ENCODE measurements at regions not wholly inside any gene's neighbourhood (a gene's known extent, or its start where the extent isn't known, plus 50 kb on each side); places are given as distances from the start of the nearest gene placed in this dataset.

GRCh38 chr7:46953008-46953407 lies 628.9 kb downstream of the TNS3 start:
- no peak overlapping the region for H3K27ac ChIP-seq (ENCODE audit: low read depth)
- Mint-ChIP-seq H3K27ac (no peak overlapping the region), H3K36me3 (ENCODE audit: low read depth) (no peaks in the 10 kb centered on the region), H3K9me3 (no peaks in the 10 kb centered on the region), H3K27me3 (ENCODE audit: insufficient read depth, low read depth, poor library complexity) (no peaks in the 10 kb centered on the region), H3K4me3 (no peak overlapping the region), H3K4me1 (no peaks in the 10 kb centered on the region; the same call in 2 of the 3 replicates)
- H3K4me2 ChIP-seq: no peak overlapping the region
- no peaks in the 10 kb centered on the region for H3K36me3 ChIP-seq (ENCODE audit: insufficient read depth)
- H3K9me2 ChIP-seq (ENCODE audit: insufficient read depth): peaks cover 5% of the 10 kb centered on the region; the same call in 1 of the 2 replicates
- no peaks in the 10 kb centered on the region for H3K27me3 ChIP-seq (ENCODE audit: insufficient read depth)
- no peaks in the 10 kb centered on the region for H3F3A ChIP-seq (replicated peaks; ENCODE audit: low read depth)
- H2AFZ ChIP-seq: no peak overlapping the region
- no peak for ATAC-seq
- TF ChIP-seq CREB1 (CRISPR knock-in tag; IDR thresholded peaks at IDR 0.05; ENCODE audit: low read depth): no peak
- no peaks in the 10 kb centered on the region for H3K4me1 ChIP-seq (ENCODE audit: insufficient read depth)
- H3K4me3 ChIP-seq: no peak overlapping the region
- no peak for DNase-seq (ENCODE audit: low spot score)
- no peaks in the 10 kb centered on the region for H4K20me1 ChIP-seq (replicated peaks; ENCODE audit: insufficient read depth)
- H3K79me2 ChIP-seq (replicated peaks; ENCODE audit: insufficient read depth): no peaks in the 10 kb centered on the region

GRCh38 chr7:46949270-46949931 lies 632.5 kb downstream of the TNS3 start:
- Histone ChIP-seq H3K79me2 (replicated peaks; ENCODE audit: insufficient read depth) (no peaks in the 10 kb centered on the region), H3K27me3 (ENCODE audit: insufficient read depth) (no peaks in the 10 kb centered on the region), H3K9me2 (ENCODE audit: insufficient read depth) (peaks cover 5% of the 10 kb centered on the region; the same call in 1 of the 2 replicates), H3K4me1 (ENCODE audit: insufficient read depth) (no peaks in the 10 kb centered on the region), H3K36me3 (ENCODE audit: insufficient read depth) (no peaks in the 10 kb centered on the region), H3K27ac (ENCODE audit: low read depth) (no peak overlapping the region), H2AFZ (no peak overlapping the region), H3K4me2 (no peak overlapping the region), H3K4me3 (no peak overlapping the region), H4K20me1 (replicated peaks; ENCODE audit: insufficient read depth) (no peaks in the 10 kb centered on the region), H3F3A (replicated peaks; ENCODE audit: low read depth) (no peaks in the 10 kb centered on the region)
- Mint-ChIP-seq H3K9me3 (no peaks in the 10 kb centered on the region), H3K4me1 (no peaks in the 10 kb centered on the region), H3K36me3 (ENCODE audit: low read depth) (no peaks in the 10 kb centered on the region), H3K27ac (no peak overlapping the region), H3K27me3 (ENCODE audit: insufficient read depth, low read depth, poor library complexity) (peaks cover 5% of the 10 kb centered on the region), H3K4me3 (no peak overlapping the region)
- TF ChIP-seq POLR2AphosphoS5 (IDR thresholded peaks at IDR 0.05; ENCODE audit: low read depth): no peak
- no peak for TF ChIP-seq ZNF331 (CRISPR knock-in tag; IDR thresholded peaks at IDR 0.05; ENCODE audit: low read depth)
- TF ChIP-seq, protein P1, sequence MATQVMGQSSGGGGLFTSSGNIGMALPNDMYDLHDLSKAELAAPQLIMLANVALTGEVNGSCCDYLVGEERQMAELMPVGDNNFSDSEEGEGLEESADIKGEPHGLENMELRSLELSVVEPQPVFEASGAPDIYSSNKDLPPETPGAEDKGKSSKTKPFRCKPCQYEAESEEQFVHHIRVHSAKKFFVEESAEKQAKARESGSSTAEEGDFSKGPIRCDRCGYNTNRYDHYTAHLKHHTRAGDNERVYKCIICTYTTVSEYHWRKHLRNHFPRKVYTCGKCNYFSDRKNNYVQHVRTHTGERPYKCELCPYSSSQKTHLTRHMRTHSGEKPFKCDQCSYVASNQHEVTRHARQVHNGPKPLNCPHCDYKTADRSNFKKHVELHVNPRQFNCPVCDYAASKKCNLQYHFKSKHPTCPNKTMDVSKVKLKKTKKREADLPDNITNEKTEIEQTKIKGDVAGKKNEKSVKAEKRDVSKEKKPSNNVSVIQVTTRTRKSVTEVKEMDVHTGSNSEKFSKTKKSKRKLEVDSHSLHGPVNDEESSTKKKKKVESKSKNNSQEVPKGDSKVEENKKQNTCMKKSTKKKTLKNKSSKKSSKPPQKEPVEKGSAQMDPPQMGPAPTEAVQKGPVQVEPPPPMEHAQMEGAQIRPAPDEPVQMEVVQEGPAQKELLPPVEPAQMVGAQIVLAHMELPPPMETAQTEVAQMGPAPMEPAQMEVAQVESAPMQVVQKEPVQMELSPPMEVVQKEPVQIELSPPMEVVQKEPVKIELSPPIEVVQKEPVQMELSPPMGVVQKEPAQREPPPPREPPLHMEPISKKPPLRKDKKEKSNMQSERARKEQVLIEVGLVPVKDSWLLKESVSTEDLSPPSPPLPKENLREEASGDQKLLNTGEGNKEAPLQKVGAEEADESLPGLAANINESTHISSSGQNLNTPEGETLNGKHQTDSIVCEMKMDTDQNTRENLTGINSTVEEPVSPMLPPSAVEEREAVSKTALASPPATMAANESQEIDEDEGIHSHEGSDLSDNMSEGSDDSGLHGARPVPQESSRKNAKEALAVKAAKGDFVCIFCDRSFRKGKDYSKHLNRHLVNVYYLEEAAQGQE (IDR thresholded peaks at IDR 0.05; ENCODE audit: unreplicated experiment): no peak
- TF ChIP-seq, protein P2, sequence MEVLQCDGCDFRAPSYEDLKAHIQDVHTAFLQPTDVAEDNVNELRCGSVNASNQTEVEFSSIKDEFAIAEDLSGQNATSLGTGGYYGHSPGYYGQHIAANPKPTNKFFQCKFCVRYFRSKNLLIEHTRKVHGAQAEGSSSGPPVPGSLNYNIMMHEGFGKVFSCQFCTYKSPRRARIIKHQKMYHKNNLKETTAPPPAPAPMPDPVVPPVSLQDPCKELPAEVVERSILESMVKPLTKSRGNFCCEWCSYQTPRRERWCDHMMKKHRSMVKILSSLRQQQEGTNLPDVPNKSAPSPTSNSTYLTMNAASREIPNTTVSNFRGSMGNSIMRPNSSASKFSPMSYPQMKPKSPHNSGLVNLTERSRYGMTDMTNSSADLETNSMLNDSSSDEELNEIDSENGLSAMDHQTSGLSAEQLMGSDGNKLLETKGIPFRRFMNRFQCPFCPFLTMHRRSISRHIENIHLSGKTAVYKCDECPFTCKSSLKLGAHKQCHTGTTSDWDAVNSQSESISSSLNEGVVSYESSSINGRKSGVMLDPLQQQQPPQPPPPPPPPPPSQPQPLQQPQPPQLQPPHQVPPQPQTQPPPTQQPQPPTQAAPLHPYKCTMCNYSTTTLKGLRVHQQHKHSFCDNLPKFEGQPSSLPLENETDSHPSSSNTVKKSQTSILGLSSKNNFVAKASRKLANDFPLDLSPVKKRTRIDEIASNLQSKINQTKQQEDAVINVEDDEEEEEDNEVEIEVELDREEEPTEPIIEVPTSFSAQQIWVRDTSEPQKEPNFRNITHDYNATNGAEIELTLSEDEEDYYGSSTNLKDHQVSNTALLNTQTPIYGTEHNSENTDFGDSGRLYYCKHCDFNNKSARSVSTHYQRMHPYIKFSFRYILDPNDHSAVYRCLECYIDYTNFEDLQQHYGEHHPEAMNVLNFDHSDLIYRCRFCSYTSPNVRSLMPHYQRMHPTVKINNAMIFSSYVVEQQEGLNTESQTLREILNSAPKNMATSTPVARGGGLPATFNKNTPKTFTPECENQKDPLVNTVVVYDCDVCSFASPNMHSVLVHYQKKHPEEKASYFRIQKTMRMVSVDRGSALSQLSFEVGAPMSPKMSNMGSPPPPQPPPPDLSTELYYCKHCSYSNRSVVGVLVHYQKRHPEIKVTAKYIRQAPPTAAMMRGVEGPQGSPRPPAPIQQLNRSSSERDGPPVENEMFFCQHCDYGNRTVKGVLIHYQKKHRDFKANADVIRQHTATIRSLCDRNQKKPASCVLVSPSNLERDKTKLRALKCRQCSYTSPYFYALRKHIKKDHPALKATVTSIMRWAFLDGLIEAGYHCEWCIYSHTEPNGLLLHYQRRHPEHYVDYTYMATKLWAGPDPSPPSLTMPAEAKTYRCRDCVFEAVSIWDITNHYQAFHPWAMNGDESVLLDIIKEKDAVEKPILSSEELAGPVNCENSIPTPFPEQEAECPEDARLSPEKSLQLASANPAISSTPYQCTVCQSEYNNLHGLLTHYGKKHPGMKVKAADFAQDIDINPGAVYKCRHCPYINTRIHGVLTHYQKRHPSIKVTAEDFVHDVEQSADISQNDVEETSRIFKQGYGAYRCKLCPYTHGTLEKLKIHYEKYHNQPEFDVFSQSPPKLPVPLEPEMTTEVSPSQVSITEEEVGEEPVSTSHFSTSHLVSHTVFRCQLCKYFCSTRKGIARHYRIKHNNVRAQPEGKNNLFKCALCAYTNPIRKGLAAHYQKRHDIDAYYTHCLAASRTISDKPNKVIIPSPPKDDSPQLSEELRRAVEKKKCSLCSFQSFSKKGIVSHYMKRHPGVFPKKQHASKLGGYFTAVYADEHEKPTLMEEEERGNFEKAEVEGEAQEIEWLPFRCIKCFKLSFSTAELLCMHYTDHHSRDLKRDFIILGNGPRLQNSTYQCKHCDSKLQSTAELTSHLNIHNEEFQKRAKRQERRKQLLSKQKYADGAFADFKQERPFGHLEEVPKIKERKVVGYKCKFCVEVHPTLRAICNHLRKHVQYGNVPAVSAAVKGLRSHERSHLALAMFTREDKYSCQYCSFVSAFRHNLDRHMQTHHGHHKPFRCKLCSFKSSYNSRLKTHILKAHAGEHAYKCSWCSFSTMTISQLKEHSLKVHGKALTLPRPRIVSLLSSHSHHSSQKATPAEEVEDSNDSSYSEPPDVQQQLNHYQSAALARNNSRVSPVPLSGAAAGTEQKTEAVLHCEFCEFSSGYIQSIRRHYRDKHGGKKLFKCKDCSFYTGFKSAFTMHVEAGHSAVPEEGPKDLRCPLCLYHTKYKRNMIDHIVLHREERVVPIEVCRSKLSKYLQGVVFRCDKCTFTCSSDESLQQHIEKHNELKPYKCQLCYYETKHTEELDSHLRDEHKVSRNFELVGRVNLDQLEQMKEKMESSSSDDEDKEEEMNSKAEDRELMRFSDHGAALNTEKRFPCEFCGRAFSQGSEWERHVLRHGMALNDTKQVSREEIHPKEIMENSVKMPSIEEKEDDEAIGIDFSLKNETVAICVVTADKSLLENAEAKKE (CRISPR knock-in tag; IDR thresholded peaks at IDR 0.05): no peak
- TF ChIP-seq STAT1 (IDR thresholded peaks at IDR 0.05; ENCODE audit: unreplicated experiment): no peak
- ATAC-seq (no peak), DNase-seq (ENCODE audit: low spot score) (no peak)
